Activated CD8-positive, alpha-beta T cell treated with anti-CD3 and anti-CD28 coated beads for 36 hours (primary cell): ENCODE measurements at regions not wholly inside any gene's neighbourhood (a gene's known extent, or its start where the extent isn't known, plus 50 kb on each side); places are given as distances from the start of the nearest gene placed in this dataset.

ENCODE experiments used
- ATAC-seq: fragments of 200-7000 bp; cut with Tn5 transposase; one replicate; pipeline ENCODE4 v1.10.0; 2021; ENCODE audit warnings: mild to moderate bottlenecking, moderate library complexity
- CTCF ChIA-PET: fragments of 350-600 bp; sonication (Branson Sonifier 250); formaldehyde crosslinking; loops from one replicate; lab custom pipeline; 2021; ENCODE audit warnings: antibody characterized with exemption; lab: Charles Lee
- POLR2A ChIA-PET: fragments of 350-600 bp; sonication (Branson Sonifier 250); formaldehyde crosslinking; loops from one replicate; lab custom pipeline; 2021; ENCODE audit warnings: antibody characterized with exemption; lab: Charles Lee
- DNase-seq: peaks from one replicate; pipeline ENCODE4 v3.0.0-alpha.2; 2020
- H3K27ac Mint-ChIP-seq: one replicate; pipeline ENCODE4 v1.8.0; 2021; ENCODE audit warnings: mild to moderate bottlenecking, mixed read lengths
- H3K27me3 Mint-ChIP-seq: one replicate; pipeline ENCODE4 v1.8.0; 2021; ENCODE audit warnings: mixed read lengths
- H3K36me3 Mint-ChIP-seq: one replicate; pipeline ENCODE4 v1.8.0; 2021; ENCODE audit warnings: low read depth, mixed read lengths
- H3K4me1 Mint-ChIP-seq: one replicate; pipeline ENCODE4 v1.8.0; 2021; ENCODE audit warnings: low read depth, mixed read lengths
- H3K4me3 Mint-ChIP-seq: one replicate; pipeline ENCODE4 v1.8.0; 2021; ENCODE audit warnings: mild to moderate bottlenecking, moderate library complexity, mixed read lengths
- H3K9me3 Mint-ChIP-seq: one replicate; pipeline ENCODE4 v1.8.0; 2021; ENCODE audit warnings: mixed read lengths
- intact Hi-C: fragments of 100-400 bp; cut with micrococcal nuclease; formaldehyde crosslinking; loops from one replicate; pipeline ENCODE4 v1.10.0; 2022
- TF ChIP-seq, protein P1 (sequence below): fragments of 200-600 bp; IDR thresholded peaks from one replicate; pipeline ENCODE4 v1.8.0; 2022; ENCODE audit warnings: antibody characterized with exemption, mild to moderate bottlenecking

DNA sequence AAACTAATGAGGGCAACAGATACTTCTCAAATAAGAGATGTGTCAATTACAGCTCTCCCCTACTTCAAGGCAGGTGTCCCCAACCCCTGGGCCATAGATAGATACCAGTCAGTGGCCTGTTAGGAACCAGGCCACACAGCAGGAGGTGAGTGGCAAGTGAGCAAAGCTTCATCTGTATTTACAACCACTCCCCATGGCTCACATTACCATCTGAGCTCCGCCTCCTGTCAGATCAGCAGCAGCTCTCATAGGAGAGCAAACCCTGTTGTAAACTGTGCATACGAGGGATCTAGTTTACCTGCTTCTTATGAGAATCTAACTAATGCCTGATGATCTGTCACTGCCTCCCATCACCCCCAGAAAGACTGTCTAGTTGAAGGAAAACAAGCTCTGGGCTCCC, 422.1 kb downstream of the GJA1 start:
- intact Hi-C loops: no loop called here
- DNase-seq (no peak), ATAC-seq (no peak)
- ChIA-PET CTCF (interaction anchor here (1.3 to 4.3 kb wide), 2 partner anchors 8 to 802 kb away, joined by 3 to 16 read pairs; no protein-coding TSS in a partner anchor), POLR2A (no interaction called here)
- no peaks in the 10 kb centered on the region for H3K36me3 Mint-ChIP-seq
- no peaks in the 10 kb centered on the region for H3K4me1 Mint-ChIP-seq
- TF ChIP-seq, protein P1, sequence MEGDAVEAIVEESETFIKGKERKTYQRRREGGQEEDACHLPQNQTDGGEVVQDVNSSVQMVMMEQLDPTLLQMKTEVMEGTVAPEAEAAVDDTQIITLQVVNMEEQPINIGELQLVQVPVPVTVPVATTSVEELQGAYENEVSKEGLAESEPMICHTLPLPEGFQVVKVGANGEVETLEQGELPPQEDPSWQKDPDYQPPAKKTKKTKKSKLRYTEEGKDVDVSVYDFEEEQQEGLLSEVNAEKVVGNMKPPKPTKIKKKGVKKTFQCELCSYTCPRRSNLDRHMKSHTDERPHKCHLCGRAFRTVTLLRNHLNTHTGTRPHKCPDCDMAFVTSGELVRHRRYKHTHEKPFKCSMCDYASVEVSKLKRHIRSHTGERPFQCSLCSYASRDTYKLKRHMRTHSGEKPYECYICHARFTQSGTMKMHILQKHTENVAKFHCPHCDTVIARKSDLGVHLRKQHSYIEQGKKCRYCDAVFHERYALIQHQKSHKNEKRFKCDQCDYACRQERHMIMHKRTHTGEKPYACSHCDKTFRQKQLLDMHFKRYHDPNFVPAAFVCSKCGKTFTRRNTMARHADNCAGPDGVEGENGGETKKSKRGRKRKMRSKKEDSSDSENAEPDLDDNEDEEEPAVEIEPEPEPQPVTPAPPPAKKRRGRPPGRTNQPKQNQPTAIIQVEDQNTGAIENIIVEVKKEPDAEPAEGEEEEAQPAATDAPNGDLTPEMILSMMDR: no peak
- H3K27me3 Mint-ChIP-seq: no peaks in the 10 kb centered on the region
- H3K4me3 Mint-ChIP-seq: no peak overlapping the region
- no peaks in the 10 kb centered on the region for H3K9me3 Mint-ChIP-seq
- no peak overlapping the region for H3K27ac Mint-ChIP-seq

DNA sequence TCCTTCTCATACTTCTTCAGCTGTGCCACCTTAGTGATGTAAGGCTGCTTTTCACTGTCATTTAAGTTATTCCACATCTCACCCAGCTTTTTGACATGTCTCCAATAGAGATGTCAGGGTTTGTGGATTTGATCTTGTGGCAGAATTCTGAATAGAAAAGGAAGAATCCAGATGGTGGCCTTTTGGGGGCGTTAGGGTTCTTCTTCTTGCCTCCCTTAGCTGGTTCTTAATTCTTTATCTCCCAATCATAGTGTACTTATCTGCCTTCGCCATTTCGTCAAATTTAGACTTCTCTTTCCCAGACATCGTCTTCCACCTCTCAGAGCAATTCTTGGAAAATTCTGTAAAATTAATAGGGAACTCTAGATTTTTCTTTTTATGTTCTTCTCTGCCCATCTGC, 422.9 kb downstream of the GJA1 start:
- Mint-ChIP-seq H3K27me3 (no peaks in the 10 kb centered on the region), H3K4me1 (no peaks in the 10 kb centered on the region), H3K27ac (no peak overlapping the region), H3K9me3 (no peaks in the 10 kb centered on the region), H3K36me3 (no peaks in the 10 kb centered on the region), H3K4me3 (no peak overlapping the region)
- DNase-seq: no peak
- CTCF ChIA-PET: interaction anchor here (4.3 kb wide), 1 partner anchor 9 kb away, joined by 16 read pairs; no protein-coding TSS in a partner anchor
- intact Hi-C loops: no loop called here
- POLR2A ChIA-PET: no interaction called here
- ATAC-seq: no peak
- TF ChIP-seq, protein P1: no peak

DNA sequence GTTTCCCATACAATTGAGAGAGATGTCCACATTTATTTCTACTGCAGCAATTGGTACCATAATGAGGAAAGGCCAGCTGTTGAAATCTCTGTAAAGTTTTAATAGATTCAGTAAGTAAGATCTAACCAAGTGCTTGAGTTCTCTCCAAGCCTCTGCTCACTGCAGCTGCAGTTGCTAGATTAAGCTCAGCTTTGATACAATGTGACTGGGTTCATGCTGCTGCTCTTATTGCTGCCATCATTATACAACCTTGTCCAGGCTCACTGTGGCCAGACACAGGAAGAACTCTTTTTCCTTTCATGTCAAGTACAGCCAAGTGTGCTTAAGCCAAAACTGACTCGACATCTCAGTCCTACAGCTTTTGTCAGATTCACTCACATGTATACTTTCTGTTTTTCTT, 423.5 kb downstream of the GJA1 start:
- CTCF ChIA-PET: interaction anchor here (0.7 to 4.3 kb wide), 2 partner anchors 10 to 1720 kb away, joined by 3 to 16 read pairs; no protein-coding TSS in a partner anchor
- DNase-seq (no peak), ATAC-seq (no peak)
- TF ChIP-seq, protein P1: no peak
- Mint-ChIP-seq H3K36me3 (no peaks in the 10 kb centered on the region), H3K4me3 (no peak overlapping the region), H3K9me3 (no peaks in the 10 kb centered on the region), H3K27me3 (no peaks in the 10 kb centered on the region), H3K4me1 (no peaks in the 10 kb centered on the region), H3K27ac (no peak overlapping the region)
- intact Hi-C loops: no loop called here
- POLR2A ChIA-PET: no interaction called here

DNA sequence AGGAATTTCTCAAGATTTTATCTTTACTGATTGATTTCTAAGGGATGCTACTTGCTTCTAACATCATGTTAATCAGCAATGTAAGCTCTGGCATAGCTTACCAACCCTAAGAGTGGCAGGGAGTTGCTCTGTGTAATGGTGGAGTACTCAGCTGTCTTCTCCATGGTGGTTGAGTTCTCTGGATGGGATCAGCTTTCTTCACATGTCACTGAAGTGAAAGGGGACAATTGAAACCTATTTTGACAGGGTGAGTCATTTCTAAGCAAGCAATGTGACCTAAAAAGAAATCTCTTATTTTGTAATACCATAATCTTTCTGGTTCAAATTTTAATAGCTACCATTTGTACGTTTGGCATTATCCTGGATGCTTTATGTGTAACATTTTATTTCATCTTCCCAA, 430.4 kb downstream of the GJA1 start:
- no peaks in the 10 kb centered on the region for H3K36me3 Mint-ChIP-seq
- no peak overlapping the region for H3K27ac Mint-ChIP-seq
- no peaks in the 10 kb centered on the region for H3K4me1 Mint-ChIP-seq
- POLR2A ChIA-PET: no interaction called here
- CTCF ChIA-PET: no interaction called here
- H3K27me3 Mint-ChIP-seq: no peaks in the 10 kb centered on the region
- DNase-seq (no peak), ATAC-seq (no peak)
- no peak overlapping the region for H3K4me3 Mint-ChIP-seq
- intact Hi-C loops: no loop called here
- TF ChIP-seq, protein P1: no peak
- H3K9me3 Mint-ChIP-seq: no peaks in the 10 kb centered on the region

DNA sequence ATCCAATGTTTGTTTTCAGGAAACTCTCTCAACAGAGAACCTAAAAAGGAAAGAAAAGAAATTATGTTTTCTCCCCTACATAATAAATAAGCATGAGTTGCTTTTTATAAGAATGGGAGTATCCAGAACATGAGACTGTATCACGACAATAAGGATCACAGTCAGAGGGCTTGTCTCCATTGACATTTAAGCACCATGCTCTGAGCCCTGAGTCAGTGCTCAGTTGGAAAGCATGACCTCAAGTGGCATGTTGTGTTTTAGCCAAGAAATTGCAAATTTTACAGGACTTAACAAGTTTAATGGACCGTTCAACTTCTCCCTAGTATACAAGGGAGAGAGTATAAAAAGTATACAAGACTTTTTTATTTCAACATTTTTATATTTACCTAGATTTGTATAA, 431.6 kb downstream of the GJA1 start:
- intact Hi-C loops: no loop called here
- TF ChIP-seq, protein P1: no peak
- DNase-seq (no peak), ATAC-seq (no peak)
- Mint-ChIP-seq H3K9me3 (no peaks in the 10 kb centered on the region), H3K27ac (no peak overlapping the region), H3K4me3 (no peak overlapping the region), H3K27me3 (no peaks in the 10 kb centered on the region), H3K36me3 (no peaks in the 10 kb centered on the region), H3K4me1 (no peaks in the 10 kb centered on the region)
- CTCF ChIA-PET: no interaction called here
- POLR2A ChIA-PET: no interaction called here
